ENCODE measurements at regions not wholly inside any gene's neighbourhood (a gene's known extent, or its start where the extent isn't known, plus 50 kb on each side); places are given as distances from the start of the nearest gene placed in this dataset.

GRCh38 chr7:41633690-41634089 lies 69.2 kb downstream of the INHBA start:
- TF ChIP-seq MAX (IDR thresholded peaks at IDR 0.05) (no peak), USF1 (IDR thresholded peaks at IDR 0.05) (no peak), TCF12 (IDR thresholded peaks at IDR 0.05; ENCODE audit: low read depth) (no peak), YY1 (IDR thresholded peaks at IDR 0.05; ENCODE audit: low read depth) (no peak), TEAD4 (IDR thresholded peaks at IDR 0.05) (no peak), NFIC (IDR thresholded peaks at IDR 0.05) (no peak), REST (IDR thresholded peaks at IDR 0.05; ENCODE audit: low read depth) (no peak), TAF1 (IDR thresholded peaks at IDR 0.05; ENCODE audit: low read depth) (no peak), RAD21 (IDR thresholded peaks at IDR 0.05; ENCODE audit: low read depth) (no peak), CEBPB (IDR thresholded peaks at IDR 0.05) (no peak), EGR1 (IDR thresholded peaks at IDR 0.05) (no peak), FOXM1 (IDR thresholded peaks at IDR 0.05; ENCODE audit: borderline replicate concordance, low read depth) (no peak), CREB1 (IDR thresholded peaks at IDR 0.05; ENCODE audit: low read depth) (no peak), ZBTB7A (IDR thresholded peaks at IDR 0.05; ENCODE audit: low read depth) (no peak), EP300 (IDR thresholded peaks at IDR 0.05; ENCODE audit: borderline replicate concordance) (no peak)

- TF ChIP-seq CEBPB (IDR thresholded peaks at IDR 0.05) (no peak), MAX (IDR thresholded peaks at IDR 0.05) (no peak), EGR1 (IDR thresholded peaks at IDR 0.05) (no peak), CREB1 (IDR thresholded peaks at IDR 0.05; ENCODE audit: low read depth) (no peak), FOXM1 (IDR thresholded peaks at IDR 0.05; ENCODE audit: borderline replicate concordance, low read depth) (no peak), TCF12 (IDR thresholded peaks at IDR 0.05; ENCODE audit: low read depth) (no peak), ZBTB7A (IDR thresholded peaks at IDR 0.05; ENCODE audit: low read depth) (no peak), RAD21 (IDR thresholded peaks at IDR 0.05; ENCODE audit: low read depth) (no peak), USF1 (IDR thresholded peaks at IDR 0.05) (no peak), TEAD4 (IDR thresholded peaks at IDR 0.05) (no peak)
Measured at GRCh38 chr7:41630741-41631140, 72.1 kb downstream of the INHBA start.

GRCh38 chr7:41629711-41630111 lies 73.2 kb downstream of the INHBA start:
- TF ChIP-seq RAD21 (IDR thresholded peaks at IDR 0.05; ENCODE audit: low read depth) (no peak), CEBPB (IDR thresholded peaks at IDR 0.05) (no peak), ZBTB7A (IDR thresholded peaks at IDR 0.05; ENCODE audit: low read depth) (no peak), YY1 (IDR thresholded peaks at IDR 0.05; ENCODE audit: low read depth) (no peak), MAX (IDR thresholded peaks at IDR 0.05) (no peak), EGR1 (IDR thresholded peaks at IDR 0.05) (no peak), TCF12 (IDR thresholded peaks at IDR 0.05; ENCODE audit: low read depth) (no peak), NFIC (IDR thresholded peaks at IDR 0.05) (no peak), TEAD4 (IDR thresholded peaks at IDR 0.05) (no peak), FOXM1 (IDR thresholded peaks at IDR 0.05; ENCODE audit: borderline replicate concordance, low read depth) (no peak), EP300 (IDR thresholded peaks at IDR 0.05; ENCODE audit: borderline replicate concordance) (no peak), TAF1 (IDR thresholded peaks at IDR 0.05; ENCODE audit: low read depth) (no peak), REST (IDR thresholded peaks at IDR 0.05; ENCODE audit: low read depth) (no peak), CREB1 (IDR thresholded peaks at IDR 0.05; ENCODE audit: low read depth) (no peak), USF1 (IDR thresholded peaks at IDR 0.05) (no peak)

GRCh38 chr7:41628901-41629300 lies 74.0 kb downstream of the INHBA start:
- TF ChIP-seq TAF1 (IDR thresholded peaks at IDR 0.05; ENCODE audit: low read depth) (no peak), NFIC (IDR thresholded peaks at IDR 0.05) (no peak), MAX (IDR thresholded peaks at IDR 0.05) (no peak), TEAD4 (IDR thresholded peaks at IDR 0.05) (no peak), FOXM1 (IDR thresholded peaks at IDR 0.05; ENCODE audit: borderline replicate concordance, low read depth) (no peak), REST (IDR thresholded peaks at IDR 0.05; ENCODE audit: low read depth) (no peak), CEBPB (IDR thresholded peaks at IDR 0.05) (no peak), RAD21 (IDR thresholded peaks at IDR 0.05; ENCODE audit: low read depth) (no peak), USF1 (IDR thresholded peaks at IDR 0.05) (no peak), ZBTB7A (IDR thresholded peaks at IDR 0.05; ENCODE audit: low read depth) (no peak), CREB1 (IDR thresholded peaks at IDR 0.05; ENCODE audit: low read depth) (no peak), EP300 (IDR thresholded peaks at IDR 0.05; ENCODE audit: borderline replicate concordance) (no peak), TCF12 (IDR thresholded peaks at IDR 0.05; ENCODE audit: low read depth) (no peak), YY1 (IDR thresholded peaks at IDR 0.05; ENCODE audit: low read depth) (no peak), EGR1 (IDR thresholded peaks at IDR 0.05) (no peak)

Measured in Ishikawa (cell line).